GM18505 (cell line): ENCODE measurements at regions not wholly inside any gene's neighbourhood (a gene's known extent, or its start where the extent isn't known, plus 50 kb on each side); places are given as distances from the start of the nearest gene placed in this dataset.
"Not testable (repeated sequence)": the region's sequence is repeated elsewhere in the genome, so short reads cannot be mapped to it uniquely, and the experiment has no call there.

ENCODE experiments used
- ATAC-seq: cut with Tn5 transposase; IDR thresholded peaks from one replicate; pipeline ENCODE4 v1.9.1; 2021; ENCODE audit not compliant: unreplicated experiment
- POLR2A ChIP-seq: IDR thresholded peaks from 4 replicates; pipeline ENCODE4 v1.6.1; 2011; ENCODE audit warnings: borderline replicate concordance; ENCODE audit not compliant: insufficient read depth, insufficient read length; ENCODE audit errors: extremely low read depth

DNA sequence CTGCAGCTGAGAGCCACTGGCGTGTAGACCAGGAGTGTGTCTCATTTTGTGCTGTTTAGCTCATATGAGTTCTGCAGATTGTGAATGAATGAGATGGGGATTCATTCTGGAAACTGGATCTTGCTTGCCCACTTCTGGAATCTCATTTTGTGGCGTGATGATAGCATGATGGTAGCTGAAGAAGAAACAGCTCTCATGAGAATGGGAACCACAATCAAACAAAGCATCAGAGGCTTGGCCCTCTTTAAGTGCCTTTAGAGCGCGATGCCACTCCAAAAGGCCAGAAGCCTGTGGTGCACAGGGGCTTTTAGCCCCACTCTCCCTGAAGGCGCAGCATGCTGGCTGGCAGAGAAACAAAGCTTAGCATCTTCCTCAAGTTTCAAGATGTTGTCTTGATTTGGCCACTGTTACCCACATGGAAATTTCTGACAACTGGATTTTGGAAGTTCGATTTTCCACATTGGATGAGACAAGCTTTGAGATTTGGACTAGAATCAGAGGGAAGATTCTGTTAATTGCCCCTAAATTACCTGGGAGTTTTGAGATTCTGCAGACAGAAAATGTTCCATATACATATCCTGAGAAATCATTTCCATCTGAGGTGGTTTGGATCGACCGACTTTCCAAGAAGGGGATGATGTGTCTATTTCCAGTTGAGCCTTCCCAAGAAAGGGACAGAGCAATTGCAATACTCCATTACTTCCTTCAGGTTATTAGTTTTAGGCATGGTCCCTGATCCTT lies 234.5 kb downstream of the VAPA start:
- ATAC-seq = no peak
- no peak for TF ChIP-seq POLR2A

DNA sequence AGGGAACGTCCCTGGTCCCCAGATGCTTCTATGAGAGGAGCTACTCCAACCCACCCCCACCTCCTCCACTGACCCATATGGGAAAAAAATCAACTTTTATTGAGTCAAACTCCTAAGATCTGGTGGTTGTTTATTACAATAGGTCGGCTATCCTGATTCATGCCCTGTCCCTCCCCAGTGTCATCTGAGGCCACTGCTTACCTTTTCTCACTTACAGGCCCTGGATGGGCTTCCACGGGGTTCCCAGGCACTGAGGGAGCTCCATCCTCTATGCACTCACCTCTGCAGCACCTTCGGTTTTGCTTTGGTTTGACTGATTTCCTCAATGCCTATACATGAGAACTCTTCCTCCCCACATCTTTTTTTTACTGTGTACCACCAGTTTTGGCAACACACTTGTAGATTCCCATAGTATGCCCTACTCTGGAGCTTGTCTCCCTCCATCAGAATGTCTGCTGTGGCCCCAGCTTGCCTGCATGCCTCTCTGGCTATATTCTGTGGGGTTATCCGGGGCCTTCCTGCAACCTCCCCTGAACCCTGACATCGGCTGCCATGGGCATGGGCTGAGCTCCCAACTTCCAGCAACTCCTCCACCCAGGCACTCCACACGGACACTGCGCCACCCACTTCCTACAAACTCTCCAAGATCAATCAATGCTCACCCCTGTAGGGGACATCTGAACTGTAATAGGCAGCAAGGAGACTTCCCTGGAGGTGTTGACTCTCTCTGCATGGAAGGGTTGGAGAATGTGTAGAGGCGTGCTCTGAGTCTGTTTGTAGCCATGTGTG lies 236.1 kb downstream of the VAPA start:
- ATAC-seq = no peak
- TF ChIP-seq POLR2A = no peak

DNA sequence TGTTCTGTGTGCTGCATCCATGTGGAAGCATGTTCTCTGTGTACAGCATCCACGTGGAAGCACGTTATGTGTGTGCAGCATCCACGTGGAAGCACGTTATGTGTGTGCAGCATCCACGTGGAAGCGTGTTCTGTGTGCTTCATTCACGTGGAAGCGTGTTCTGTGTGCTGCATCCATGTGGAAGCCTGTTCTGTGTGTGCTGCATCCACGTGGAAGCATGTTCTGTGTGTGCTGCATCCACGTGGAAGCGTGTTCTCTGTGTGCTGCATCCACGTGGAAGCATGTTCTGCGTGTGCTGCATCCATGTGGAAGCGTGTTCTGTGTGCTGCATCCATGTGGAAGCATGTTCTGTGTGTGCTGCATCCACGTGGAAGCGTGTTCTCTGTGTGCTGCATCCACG lies 236.8 kb downstream of the VAPA start:
- not testable (repeated sequence) for ATAC-seq

DNA sequence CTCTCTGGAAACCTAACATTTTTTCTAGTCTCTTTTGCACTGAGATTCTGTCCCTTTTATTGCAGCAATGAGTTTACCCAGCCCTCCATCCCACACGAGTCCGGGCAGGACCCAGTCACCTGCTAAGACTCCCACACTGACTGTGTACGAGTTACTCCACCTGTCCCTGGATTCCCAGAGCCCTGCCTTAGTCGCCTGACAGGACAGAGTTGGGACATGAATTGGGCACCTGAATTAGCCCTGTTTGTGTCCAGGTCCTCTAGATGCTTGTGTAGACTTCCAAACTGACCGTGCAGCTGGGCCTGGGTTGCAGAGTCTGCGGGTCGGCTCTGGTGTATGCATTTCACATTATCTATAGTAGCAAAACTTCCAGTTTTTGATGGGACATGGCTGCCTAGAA lies 238.7 kb downstream of the VAPA start:
- TF ChIP-seq POLR2A = no peak
- ATAC-seq = no peak

DNA sequence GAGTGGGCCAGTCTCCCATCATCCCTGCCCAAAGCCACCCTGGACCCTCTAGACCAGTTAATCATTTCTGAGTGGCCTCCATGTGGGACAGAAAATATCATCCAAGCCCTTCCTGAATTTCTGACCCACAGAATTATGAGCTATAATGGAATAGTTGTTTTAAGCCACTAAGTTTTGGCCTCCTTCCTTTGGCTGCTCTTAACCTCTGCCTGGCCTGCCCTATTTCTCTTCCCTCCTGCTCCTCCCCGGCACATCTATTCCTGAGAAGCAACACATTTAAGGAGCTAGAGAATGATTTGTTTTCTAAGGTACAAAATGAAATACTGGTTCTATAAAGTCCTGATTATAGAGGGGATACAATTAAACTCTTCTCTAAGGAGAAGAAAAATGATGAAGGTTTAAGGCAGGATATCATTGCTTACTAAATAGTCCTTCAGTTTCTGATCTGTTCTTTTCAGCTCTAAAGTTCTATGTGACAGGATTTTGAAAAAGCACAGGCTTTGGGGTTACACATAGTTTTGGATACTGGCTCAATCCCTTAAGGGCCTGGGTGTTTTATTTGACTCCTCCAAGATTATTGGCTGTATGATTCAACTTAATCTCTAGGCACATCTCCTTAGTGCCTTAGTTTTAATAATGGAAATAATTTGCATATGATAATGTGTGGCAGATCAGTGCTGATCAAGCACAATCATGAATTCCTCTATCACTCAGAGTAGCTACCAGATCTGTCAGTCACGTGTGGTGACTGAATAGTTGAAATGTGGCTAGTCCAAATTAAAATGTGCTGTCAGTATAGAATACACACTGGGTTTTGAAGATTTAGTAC lies 240.3 kb downstream of the VAPA start:
- TF ChIP-seq POLR2A = no peak

DNA sequence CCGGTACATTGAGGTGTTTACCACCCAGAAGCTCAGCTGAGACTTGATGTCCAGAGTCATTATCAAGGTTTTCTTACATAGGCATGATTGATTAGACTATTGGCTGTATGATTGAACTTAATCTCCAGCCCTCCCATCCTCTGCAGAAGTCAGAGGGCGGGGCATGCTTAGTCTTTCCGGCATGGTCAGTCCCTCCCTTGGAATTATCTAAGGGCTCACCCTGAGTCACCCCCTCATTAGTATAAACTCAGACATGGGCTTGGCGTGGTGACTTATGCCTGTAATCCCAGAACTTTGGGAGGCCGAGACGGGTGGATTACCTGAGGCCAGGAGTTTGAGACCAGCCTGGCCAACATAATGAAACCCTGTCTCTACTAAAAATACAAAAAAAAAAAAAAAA lies 243.9 kb downstream of the VAPA start:
- no peak for TF ChIP-seq POLR2A
- no peak for ATAC-seq

More for the DNA sequence above, 240.3 kb downstream of the VAPA start:
- no peak for ATAC-seq

DNA sequence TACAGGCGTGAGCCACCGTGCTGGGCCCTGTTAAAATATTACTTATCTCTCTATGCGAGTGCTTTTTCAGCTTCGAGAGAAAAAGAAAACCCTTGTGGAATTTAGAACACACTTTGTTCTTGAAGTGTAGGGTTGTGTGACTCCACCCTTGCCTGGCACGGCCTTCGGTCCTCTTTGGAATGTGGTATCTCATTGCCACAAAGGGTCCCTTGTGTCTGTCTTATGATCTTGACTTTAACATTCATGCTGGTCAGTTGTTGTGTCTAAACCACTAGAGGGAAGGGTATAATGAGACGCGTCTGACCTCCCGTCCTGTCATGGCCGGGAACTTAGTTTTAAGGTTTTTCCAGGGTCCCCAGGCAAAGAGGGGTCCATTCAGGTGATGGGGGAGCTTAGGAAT lies 246.4 kb downstream of the VAPA start:
- ATAC-seq = no peak
- TF ChIP-seq POLR2A = no peak

DNA sequence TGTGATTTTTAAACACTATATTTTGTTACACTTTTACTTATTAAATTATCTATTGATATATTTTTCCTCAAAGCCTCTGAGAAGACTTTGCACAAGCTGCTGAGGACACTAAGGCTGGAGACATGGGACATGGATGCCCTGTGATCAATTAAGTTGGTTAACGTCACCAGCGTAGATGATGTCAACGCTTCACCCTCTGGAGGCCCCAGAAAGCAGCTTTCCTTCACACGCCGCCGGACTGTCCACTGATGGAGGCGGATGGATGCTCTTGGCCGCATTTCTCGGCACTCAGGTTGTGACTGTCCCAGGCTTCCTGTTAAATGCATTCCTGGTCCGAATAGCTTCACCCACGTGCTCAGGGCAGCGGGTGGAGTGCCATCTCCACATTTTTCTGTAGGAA lies 247.5 kb downstream of the VAPA start:
- no peak for TF ChIP-seq POLR2A
- ATAC-seq = no peak

DNA sequence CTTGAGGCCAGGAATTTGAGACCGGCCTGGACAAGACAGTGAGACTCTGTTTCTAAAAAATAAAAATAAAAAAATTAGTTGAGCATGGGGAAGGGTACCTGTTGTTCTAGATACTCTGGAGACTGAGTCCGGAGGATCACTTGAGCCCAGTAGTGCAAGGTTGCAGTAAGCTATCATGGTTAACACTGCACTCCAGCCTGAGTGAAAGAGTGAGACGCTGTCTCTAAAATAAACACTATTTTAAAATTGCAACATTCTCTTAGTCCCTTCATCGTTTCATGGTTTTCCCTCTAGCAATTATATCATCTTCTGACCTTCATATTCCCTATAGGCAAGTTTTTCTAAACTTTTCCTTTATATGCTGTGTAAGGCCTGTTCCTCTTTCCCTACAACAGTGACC lies 248.5 kb downstream of the VAPA start:
- ATAC-seq = no peak
- no peak for TF ChIP-seq POLR2A

DNA sequence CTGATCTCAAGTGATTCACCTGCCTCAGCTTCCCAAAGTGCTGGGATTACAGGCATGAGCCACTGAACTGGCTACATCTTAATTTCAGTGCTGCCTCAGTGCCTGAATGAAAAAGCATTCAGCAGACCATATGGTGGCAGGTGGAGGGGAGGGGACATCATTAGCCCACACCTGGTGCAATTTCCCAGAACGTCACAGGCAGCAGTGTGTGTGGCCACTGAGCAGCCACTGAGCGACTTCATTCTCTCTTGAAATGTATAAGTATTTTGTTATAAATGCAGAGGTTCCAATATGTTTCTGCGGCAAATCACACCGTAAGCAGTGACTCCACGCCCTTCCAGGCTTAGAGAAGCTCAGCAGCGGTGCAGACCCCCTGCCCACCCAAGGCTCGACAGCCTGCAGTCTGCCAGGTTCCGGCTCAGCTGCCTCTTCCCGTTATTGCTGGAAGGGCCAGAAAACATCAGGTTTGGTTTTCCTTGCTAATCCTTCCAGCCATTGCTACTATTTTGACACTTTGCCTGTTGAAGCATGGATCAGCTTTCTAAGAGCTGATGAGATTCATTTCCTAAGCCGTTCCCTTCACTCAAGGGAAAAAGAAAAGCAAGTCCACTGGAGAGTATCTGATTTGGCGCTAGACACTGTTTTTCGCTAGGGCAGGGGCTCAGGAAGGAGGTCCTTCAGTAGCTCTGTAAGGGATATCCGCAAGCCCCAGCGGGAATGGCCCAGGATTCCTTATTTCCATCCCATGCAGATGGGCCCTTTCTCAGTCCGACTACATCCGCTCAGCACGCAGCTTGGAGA lies 250.7 kb downstream of the VAPA start:
- no peak for ATAC-seq
- no peak for TF ChIP-seq POLR2A

DNA sequence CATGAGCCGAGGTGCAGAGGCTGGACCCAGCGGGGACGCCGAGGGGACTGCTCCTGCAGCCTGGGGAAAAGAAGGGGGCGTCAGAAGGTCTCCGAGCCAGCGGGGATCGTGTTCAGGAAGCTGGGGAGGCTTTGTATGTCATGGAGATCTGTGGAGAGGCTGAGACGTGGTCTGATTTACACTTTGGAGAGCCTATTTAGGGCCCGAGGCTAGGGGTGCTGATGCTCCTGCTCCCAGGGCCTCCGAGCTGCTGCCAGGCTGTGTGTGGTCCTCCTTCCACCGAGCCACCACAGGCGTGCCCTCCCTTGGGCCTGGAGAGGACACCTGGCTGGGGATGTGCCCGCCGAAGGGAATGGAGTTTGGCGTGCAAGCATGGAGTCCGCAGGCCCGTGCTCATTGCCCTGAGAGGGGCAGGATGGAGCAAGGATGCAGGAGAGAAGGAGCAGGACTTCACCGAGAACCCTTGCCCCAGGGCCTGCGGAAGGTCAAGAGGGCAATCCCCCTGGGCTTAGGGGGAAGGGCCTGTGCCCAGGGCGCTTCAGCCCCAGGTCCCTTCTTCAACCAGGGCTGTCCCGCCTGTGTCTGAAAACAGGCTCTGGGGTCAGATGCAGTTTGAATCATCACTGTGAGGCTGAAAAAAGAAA lies 252.5 kb downstream of the VAPA start:
- TF ChIP-seq POLR2A = no peak
- no peak for ATAC-seq

DNA sequence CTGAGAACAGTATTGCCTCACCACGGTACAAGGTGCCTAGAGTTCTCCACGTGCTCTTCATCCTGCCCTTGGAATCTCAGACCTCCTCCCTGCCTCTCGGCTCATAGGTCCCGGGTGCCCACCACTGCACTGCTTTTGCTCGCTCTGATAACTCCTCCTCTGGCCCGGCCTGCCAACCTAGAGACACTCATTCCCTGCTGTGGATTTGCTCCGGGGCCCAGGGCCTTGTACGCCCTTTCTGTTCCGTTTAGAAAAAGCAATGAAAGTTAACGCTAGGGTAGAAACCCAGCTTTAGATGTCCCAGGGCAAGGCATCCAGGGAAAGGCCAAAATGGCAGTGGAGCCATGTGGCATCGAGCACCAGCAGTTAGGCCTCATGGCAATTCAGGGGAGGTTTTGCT lies 253.9 kb downstream of the VAPA start:
- no peak for TF ChIP-seq POLR2A
- no peak for ATAC-seq
